Urinary bladder (tissue), 3 donors: ENCODE measurements at regions not wholly inside any gene's neighbourhood (a gene's known extent, or its start where the extent isn't known, plus 50 kb on each side); places are given as distances from the start of the nearest gene placed in this dataset.

Experiments
- DNase-seq: peaks from one replicate; pipeline ENCODE4 v3.0.0-alpha.2; 2015; ENCODE audit errors: extremely low spot score
- H3K27ac ChIP-seq: one replicate; pipeline ENCODE4 v1.5.1; 2013; ENCODE audit warnings: low read depth, mild to moderate bottlenecking, moderate library complexity
- H3K36me3 ChIP-seq: one replicate; pipeline ENCODE4 v1.6.1; 2013; ENCODE audit warnings: mild to moderate bottlenecking, moderate library complexity; ENCODE audit not compliant: insufficient read depth
- H3K4me1 ChIP-seq: one replicate; pipeline ENCODE4 v1.6.1; 2013; ENCODE audit warnings: mild to moderate bottlenecking, moderate library complexity; ENCODE audit not compliant: insufficient read depth
- H3K4me3 ChIP-seq: one replicate; pipeline ENCODE4 v1.5.1; 2013; ENCODE audit warnings: low read depth, low read length
- WGBS: extraction: QIAGEN DNeasy Blood & Tissue Kit; methylation state at CpG from one replicate; pipeline ENCODE4 v1.1.7; 2013; 5-methylcytosine and 5-hydroxymethylcytosine counted together
- donor health status: healthy with polysubstance abuse.
- donor health status: healthy.

DNA sequence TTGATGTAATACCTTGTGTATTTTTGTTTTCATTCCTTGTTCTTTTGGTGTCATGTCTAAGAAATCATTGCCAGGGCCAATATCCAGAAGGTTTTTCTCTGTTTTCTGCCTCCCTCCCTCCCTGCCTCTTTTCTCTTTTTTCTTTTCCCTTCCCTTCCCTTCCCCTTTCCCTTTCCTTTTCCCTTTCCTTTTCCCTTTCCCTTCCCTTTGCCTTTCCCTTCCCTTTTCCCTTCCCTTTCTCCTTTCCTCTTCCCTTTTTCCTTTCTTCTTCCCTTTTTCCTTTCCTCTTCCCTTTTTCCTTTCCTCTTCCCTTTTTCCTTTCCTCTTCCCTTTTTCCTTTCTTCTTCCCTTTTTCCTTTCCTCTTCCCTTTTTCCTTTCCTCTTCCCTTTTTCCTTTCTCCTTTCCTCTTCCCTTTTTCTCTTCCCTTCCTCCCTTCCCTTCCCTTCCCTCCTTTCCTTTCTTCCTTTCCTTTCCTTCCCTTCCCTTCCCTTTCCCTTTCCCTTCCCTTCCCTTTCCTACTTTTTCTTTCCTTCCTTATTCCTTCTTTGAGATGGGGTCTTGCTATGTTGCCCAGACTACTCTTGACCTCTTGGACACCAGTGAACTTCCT is 646.1 kb downstream of the RAPGEF2 start:
- H3K27ac ChIP-seq, result no peak overlapping the region
- no peak for DNase-seq
- H3K36me3 ChIP-seq, result no peaks in the 10 kb centered on the region
- no peak overlapping the region for H3K4me3 ChIP-seq
- H3K4me1 ChIP-seq, result no peaks in the 10 kb centered on the region

DNA sequence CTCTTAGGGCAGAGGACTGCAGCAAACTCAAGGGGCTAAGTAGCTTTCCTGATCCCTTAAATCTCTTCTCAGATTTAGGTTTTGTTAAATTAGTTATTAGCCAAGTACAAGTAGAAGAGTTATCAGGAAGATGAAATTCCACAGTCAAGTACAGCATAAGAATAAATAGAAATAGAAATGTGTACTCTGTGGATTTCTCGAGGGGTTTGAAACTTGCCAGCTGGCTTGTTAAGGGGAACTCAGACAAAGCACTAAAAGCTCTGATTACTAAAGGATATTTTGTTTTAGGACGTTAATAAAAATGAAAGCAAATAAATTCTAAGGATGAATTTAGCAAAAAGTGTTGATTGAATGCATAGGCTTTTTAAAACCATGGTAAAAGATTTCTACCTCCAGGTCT is 654.6 kb downstream of the RAPGEF2 start:
- Histone ChIP-seq H3K36me3 (no peaks in the 10 kb centered on the region), H3K4me1 (no peaks in the 10 kb centered on the region), H3K4me3 (no peak overlapping the region), H3K27ac (no peak overlapping the region)
- 23% methylated on average over 2 of the region's 2 CpGs for WGBS
- DNase-seq, result no peak

DNA sequence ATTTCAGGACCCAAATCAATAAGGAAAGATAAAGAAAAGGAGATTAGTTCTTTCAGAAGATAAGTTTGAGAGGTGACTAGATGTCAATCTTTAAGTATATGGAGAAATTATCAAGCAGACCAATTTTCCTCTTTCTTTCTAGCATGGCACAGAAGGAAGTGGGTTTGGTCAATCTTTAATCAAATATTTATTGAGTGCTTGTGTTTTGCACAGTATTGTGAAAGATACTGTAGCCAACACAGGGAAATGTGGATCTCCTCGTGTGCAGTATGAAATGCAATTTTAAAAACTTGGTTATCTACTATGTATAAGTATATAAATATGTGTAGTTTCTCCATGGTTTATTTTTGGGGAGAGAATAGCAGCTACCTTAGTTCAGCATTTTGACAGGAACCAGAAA is 655.2 kb downstream of the RAPGEF2 start:
- 53% methylated on average over 1 of the region's 1 CpG for WGBS
- DNase-seq, result no peak

DNA sequence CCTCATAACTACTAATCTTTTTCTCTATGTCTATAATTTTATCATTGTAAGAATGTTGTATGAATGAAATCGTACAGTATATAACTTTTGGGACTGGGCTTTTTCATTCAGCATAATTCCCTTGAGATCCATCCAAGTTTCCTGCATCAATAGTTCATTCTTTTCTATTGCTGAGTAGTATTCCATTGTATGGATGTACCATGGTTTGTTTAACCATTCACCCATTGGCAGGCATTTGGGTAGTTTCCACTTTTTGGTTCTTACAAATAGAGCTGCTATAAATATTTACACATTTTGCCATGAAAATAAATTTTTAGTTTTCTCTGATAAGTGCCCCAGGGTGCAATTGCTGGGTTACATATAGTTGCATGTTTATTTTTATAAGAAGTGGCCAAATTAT is 659.8 kb downstream of the RAPGEF2 start:
- whole genome bisulfite sequencing, result 82% methylated on average over 1 of the region's 1 CpG

More for the DNA sequence above, 655.2 kb downstream of the RAPGEF2 start:
- Histone ChIP-seq H3K4me3 (no peak overlapping the region), H3K4me1 (no peaks in the 10 kb centered on the region), H3K36me3 (no peaks in the 10 kb centered on the region), H3K27ac (no peak overlapping the region)

DNA sequence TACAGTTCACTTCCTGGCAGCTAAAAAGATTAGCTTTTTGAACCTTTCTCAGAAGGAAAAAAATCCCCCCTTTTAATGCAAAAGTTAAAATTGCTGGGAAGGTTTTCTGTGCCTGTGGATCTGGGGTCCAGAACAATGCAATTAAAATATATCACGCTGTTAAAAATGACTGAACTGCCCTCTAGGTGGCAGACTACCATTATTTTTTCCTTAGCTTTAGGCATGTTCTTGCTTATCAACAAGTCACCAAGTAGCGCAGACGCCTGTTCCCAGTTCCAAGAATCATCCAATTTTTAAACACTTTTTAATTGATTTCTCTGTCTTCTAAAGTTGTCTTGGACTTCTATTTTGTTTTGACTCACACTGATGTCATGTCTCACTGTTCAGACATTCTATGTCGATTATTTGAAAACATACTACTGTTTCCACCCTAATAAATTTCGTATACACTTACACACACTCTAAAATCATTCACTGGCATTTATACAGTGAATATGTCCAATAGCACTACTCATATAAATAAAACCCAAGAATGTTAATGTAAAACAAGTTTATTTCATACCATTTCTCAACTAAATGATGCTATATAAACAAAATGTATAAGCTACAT is 661.6 kb downstream of the RAPGEF2 start:
- no peak overlapping the region for H3K4me3 ChIP-seq
- DNase-seq, result peak; percentile 41
- no peaks in the 10 kb centered on the region for H3K4me1 ChIP-seq
- no peak overlapping the region for H3K27ac ChIP-seq
- 12% methylated on average over 5 of the region's 5 CpGs for WGBS
- H3K36me3 ChIP-seq, result no peaks in the 10 kb centered on the region

More for the DNA sequence above, 659.8 kb downstream of the RAPGEF2 start:
- DNase-seq, result no peak
- H3K4me3 ChIP-seq, result no peak overlapping the region
- no peak overlapping the region for H3K27ac ChIP-seq
- no peaks in the 10 kb centered on the region for H3K36me3 ChIP-seq
- H3K4me1 ChIP-seq, result no peaks in the 10 kb centered on the region

DNA sequence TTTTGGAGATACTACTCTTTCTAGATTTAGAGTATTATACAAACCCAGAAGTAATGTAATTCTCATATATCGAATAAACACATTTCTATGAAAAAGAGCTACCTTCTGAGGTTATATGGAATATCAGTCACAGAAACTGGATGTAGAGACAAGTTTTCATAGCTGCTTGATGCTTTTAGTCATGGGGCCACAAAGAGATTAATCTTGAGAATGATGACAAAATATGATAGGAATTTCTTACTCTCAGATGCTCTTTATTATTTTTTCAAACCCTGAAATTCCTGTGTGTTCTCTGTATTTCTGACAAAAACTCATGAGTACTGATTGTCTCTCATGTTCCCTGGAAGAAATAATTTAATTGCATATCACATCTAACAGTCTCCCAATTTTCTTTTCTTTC is 662.5 kb downstream of the RAPGEF2 start:
- Histone ChIP-seq H3K36me3 (no peaks in the 10 kb centered on the region), H3K27ac (no peak overlapping the region), H3K4me1 (no peaks in the 10 kb centered on the region), H3K4me3 (no peak overlapping the region)
- no peak for DNase-seq
- WGBS, result 91% methylated on average over 1 of the region's 1 CpG

DNA sequence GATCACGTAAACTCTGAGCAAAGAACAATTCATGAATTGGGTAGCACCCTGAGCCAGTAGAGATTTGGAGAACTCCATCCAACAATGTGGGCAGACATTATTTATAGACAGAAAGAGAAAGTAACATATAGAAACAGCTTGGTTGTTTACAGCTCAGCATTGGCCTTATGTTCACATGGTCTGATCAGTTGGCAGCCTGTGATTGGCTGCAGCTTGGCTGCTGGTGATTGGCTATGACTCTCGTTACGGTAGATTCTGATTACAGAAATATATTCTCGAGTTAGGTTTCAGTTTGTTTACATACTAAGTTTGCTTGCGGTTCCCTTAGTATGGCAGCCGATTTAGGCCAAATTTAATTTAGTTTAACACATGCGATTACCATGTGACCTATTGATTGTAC is 663.4 kb downstream of the RAPGEF2 start:
- Histone ChIP-seq H3K36me3 (no peaks in the 10 kb centered on the region), H3K4me1 (no peaks in the 10 kb centered on the region)
- 80% methylated on average over 7 of the region's 7 CpGs for WGBS

DNA sequence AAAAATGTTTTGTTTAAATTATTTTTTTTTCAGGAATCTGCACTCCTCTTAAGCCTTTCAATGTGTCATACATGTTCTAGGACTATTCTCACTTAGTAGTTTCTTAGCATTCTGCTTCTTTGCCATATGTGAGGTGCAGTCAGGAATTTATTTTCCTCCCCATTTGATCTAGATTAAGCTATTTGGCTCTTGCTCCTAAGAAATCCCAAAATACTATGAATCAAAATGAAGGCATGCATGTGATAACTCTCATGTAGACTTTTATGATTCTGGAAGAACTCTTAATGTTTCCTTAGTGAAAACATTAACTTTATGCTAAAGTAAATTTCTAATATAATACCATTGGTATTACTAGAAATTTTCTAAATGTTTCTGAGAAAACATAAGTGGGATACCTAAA is 664.5 kb downstream of the RAPGEF2 start:
- Histone ChIP-seq H3K4me1 (no peaks in the 10 kb centered on the region), H3K4me3 (no peak overlapping the region), H3K36me3 (no peaks in the 10 kb centered on the region), H3K27ac (no peak overlapping the region)
- no peak for DNase-seq

More for the DNA sequence above, 663.4 kb downstream of the RAPGEF2 start:
- H3K27ac ChIP-seq, result no peak overlapping the region
- DNase-seq, result no peak
- no peak overlapping the region for H3K4me3 ChIP-seq

DNA sequence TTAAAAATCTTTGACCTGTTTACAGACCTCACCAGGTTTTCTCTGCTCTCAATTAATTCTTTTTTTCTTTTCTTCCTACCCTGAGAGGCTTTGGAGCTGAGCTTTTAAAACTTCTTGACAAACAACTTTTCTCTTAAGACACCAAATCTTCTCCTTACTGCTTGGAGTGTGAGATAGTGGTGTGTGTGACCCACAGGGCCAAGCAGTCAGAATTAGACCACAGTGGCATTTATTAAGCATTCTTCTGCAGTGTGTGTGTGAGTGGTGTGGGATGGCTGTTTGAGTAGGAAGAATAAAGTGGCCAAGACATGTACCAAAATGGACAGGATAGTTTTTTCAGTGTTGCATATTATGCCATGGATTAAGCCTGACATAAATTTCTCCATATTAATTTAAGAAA is 665.1 kb downstream of the RAPGEF2 start:
- no peak overlapping the region for H3K4me3 ChIP-seq
- H3K27ac ChIP-seq, result no peak overlapping the region
- H3K36me3 ChIP-seq, result no peaks in the 10 kb centered on the region
- H3K4me1 ChIP-seq, result no peaks in the 10 kb centered on the region
- DNase-seq, result no peak

DNA sequence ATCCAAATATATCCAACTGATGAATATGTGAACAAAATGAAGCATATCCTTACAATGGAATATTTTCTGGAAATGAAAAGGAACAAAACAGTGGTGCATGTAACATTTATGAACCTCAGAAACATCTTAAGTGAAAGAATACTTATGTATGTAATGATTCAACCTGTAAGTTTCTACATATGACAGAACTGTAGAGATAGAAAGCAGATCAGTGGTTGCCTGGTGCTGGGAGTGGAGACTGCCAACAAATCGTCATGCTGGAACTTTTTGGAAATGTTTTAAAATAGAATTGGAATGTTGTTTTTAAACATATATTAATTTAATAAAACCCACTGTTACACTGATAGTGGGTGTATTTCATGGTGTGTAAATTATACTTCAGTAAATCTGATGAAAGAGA is 667.5 kb downstream of the RAPGEF2 start:
- no peak for DNase-seq
- WGBS, result 19% methylated on average over 1 of the region's 1 CpG
- no peaks in the 10 kb centered on the region for H3K4me1 ChIP-seq
- no peak overlapping the region for H3K27ac ChIP-seq
- H3K4me3 ChIP-seq, result no peak overlapping the region
- H3K36me3 ChIP-seq, result no peaks in the 10 kb centered on the region

DNA sequence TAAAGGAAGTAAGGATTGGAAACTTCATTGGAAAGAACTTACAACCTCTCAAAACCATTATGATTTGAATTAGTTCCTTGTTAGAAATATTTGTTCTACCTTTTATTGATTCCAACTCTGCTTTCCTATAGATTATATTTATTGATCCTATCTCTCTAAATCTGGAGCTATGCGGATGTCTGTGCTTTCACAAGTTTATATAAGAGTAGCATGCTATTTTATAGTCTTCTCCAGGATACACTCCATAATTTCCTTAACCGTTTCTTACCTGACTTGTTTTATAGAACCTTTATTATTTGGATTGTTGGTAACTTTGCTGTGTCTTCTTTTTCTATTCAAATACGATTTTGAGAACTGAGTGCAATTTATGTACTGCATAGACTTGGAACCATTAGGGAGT is 668.1 kb downstream of the RAPGEF2 start:
- DNase-seq, result no peak
- no peaks in the 10 kb centered on the region for H3K4me1 ChIP-seq
- H3K4me3 ChIP-seq, result no peak overlapping the region
- H3K36me3 ChIP-seq, result no peaks in the 10 kb centered on the region
- no peak overlapping the region for H3K27ac ChIP-seq
- 36% methylated on average over 3 of the region's 3 CpGs for WGBS

DNA sequence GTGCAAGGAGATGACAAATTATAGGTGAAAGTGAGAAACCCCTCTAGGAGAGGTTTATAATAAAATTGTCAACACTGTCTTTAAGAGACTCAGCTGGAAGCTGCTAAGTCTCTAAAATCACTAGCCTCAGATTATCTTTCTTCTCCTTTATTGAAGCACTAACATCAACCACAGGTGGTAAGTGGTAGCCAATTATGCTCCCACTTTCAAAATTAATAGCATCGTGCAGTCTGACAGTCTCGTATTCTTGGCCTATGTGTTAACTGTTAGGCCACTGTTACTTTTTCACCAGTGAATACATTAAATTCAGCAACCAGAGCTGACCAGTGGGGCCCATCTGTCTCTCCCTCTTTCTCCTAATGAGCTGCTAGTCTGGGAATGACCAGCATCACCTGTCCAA is 674.1 kb downstream of the RAPGEF2 start:
- no peak overlapping the region for H3K27ac ChIP-seq
- H3K4me3 ChIP-seq, result no peak overlapping the region
- H3K4me1 ChIP-seq, result no peaks in the 10 kb centered on the region
- 55% methylated on average over 2 of the region's 2 CpGs for WGBS
- no peaks in the 10 kb centered on the region for H3K36me3 ChIP-seq
- no peak for DNase-seq

DNA sequence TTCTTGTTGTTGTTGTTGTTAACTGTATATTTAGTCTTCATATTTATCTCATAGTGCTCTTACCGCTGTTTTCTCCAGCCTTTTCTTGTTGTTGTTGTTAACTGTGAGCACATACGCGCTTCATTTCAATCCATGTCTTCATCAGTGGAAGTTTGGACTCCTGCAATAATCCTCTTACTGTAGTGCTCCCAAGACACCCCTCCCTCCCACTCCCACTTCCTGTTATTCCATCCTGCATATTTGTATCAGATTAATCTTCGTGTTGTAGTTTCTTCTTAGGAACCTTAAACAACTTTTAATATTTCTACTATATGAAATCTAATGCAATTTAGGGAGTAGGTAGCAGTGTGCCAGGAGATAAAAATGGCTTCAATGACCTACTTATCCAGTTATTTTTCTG is 674.8 kb downstream of the RAPGEF2 start:
- H3K27ac ChIP-seq, result no peak overlapping the region
- no peak for DNase-seq
- 80% methylated on average over 4 of the region's 4 CpGs for WGBS
- no peaks in the 10 kb centered on the region for H3K4me1 ChIP-seq
- H3K4me3 ChIP-seq, result no peak overlapping the region
- H3K36me3 ChIP-seq, result no peaks in the 10 kb centered on the region

DNA sequence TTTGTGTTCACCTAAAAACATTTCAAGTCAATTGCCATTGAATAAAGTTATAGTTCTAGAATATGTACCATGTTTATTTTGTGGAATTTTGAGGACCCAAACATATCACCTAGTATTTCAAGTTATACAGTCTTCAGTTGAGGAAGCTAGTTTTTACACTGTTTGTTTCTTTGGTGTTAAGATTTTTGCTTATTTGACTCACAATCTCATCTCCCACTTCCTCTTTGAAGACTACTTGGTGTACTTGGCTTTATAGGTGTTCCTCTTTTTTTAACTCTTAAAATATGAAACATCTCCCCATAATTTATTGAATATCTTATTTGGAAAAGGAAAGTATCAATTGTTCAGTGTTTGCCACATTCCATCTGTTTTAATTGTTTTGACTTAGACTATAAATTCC is 675.4 kb downstream of the RAPGEF2 start:
- H3K27ac ChIP-seq, result no peak overlapping the region
- no peaks in the 10 kb centered on the region for H3K4me1 ChIP-seq

DNA sequence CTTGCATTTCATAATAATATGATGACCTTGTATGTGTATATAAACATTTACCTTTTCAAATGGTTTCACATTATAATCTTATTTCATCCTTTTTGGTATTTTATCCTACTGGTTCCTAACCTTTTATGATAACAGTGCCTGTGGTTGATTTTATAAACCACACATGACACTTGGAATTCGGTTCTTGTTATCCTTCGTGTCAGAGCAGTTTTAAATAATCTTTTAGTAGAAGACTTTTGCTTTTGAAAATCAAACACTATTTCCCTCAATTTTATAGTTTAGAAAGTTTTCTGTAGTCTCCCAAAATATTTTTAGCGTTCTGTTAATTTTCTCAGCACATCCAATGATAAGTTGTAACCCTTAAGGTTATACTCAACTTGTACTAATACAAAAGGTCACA is 676.8 kb downstream of the RAPGEF2 start:
- Histone ChIP-seq H3K4me1 (no peaks in the 10 kb centered on the region), H3K4me3 (no peak overlapping the region), H3K27ac (no peak overlapping the region), H3K36me3 (no peaks in the 10 kb centered on the region)
- 29% methylated on average over 3 of the region's 3 CpGs for WGBS
- no peak for DNase-seq

More for the DNA sequence above, 675.4 kb downstream of the RAPGEF2 start:
- Histone ChIP-seq H3K4me3 (no peak overlapping the region), H3K36me3 (no peaks in the 10 kb centered on the region)
- DNase-seq, result no peak
